HCT116 (cell line): ENCODE measurements at regions not wholly inside any gene's neighbourhood (a gene's known extent, or its start where the extent isn't known, plus 50 kb on each side); places are given as distances from the start of the nearest gene placed in this dataset.

ENCODE experiments used
- ATAC-seq: fragments of 200-7000 bp; cut with Tn5 transposase; 2 replicates; pipeline ENCODE4 v1.9.1; 2020; ENCODE audit warnings: mild to moderate bottlenecking, moderate library complexity
- BruUV-seq: library from RNA; stranded (reverse); fragments of 400-500 nt; replicated peaks from 2 replicates; lab custom pipeline; 2021; lab: Mats Ljungman, UMichigan
- CTCF ChIA-PET: fragments of 300-600 bp; sonication (Branson Sonifier 250); formaldehyde crosslinking; loops from one replicate; lab custom pipeline; 2021; ENCODE audit warnings: antibody characterized with exemption; lab: Charles Lee
- POLR2A ChIA-PET: fragments of 300-600, 350-600 bp; sonication (Branson Sonifier 250); formaldehyde crosslinking; loops from one replicate; lab custom pipeline; 2021; ENCODE audit warnings: antibody characterized with exemption; lab: Charles Lee
- RAD21 ChIA-PET, 2 experiments: fragments of 300-600 bp; sonication (Branson Sonifier 250); formaldehyde crosslinking; loops; one replicate each; lab custom pipeline; 2023; ENCODE audit warnings: low total read pairs in 2 of 2; ENCODE audit not compliant: uncharacterized antibody in 2 of 2, unreplicated experiment in 2 of 2, low non-redundant PET in 1 of 2; lab: Charles Lee
- DNase-seq: peaks from one replicate; pipeline ENCODE4 v3.0.0-alpha.2; 2010; ENCODE audit warnings: low read depth, low spot score
- H2AFZ ChIP-seq: fragments of 200-600 bp; shearing (Covaris generic), sonication (generic); 2 replicates; pipeline ENCODE4 v1.6.1; 2017; ENCODE audit warnings: low read depth, mixed run types, mixed read lengths, antibody characterized with exemption, low read length; ENCODE audit not compliant: poor library complexity, severe bottlenecking
- H3K27ac ChIP-seq: 2 replicates; pipeline ENCODE4 v1.5.1; 2012; ENCODE audit warnings: low read depth, low read length
- H3K27me3 ChIP-seq: fragments of 200-600 bp; sonication (generic); 2 replicates; pipeline ENCODE4 v1.6.1; 2016; ENCODE audit warnings: mixed run types, low read length, mixed read lengths; ENCODE audit not compliant: insufficient read depth
- H3K36me3 ChIP-seq, 2 experiments: fragments of 200-500 bp in 1 of 2; fragments of 200-600 bp in 1 of 2; sonication (Bioruptor generic) in 1 of 2; sonication (generic) in 1 of 2; 2 replicates each; pipeline versions ENCODE4 v1.5.1 to v1.6.1; 2014 to 2016; ENCODE audit warnings: low read length in 2 of 2, inconsistent platforms in 1 of 2, mixed read lengths in 1 of 2, mixed run types in 1 of 2; ENCODE audit not compliant: insufficient read depth in 2 of 2, control insufficient read depth in 1 of 2
- H3K4me1 ChIP-seq, 2 experiments: fragments of 200-600 bp in 1 of 2; sonication (generic) in 1 of 2; 2 replicates each; pipeline versions ENCODE4 v1.5.1 to v1.6.1; 2012 to 2017; ENCODE audit warnings: low read length in 2 of 2, inconsistent platforms in 1 of 2, mild to moderate bottlenecking in 1 of 2, mixed read lengths in 1 of 2, mixed run types in 1 of 2, moderate library complexity in 1 of 2; ENCODE audit not compliant: insufficient read depth in 2 of 2, control insufficient read depth in 1 of 2
- H3K4me2 ChIP-seq: fragments of 200-600 bp; sonication (generic); 2 replicates; pipeline ENCODE4 v1.6.1; 2017; ENCODE audit warnings: mixed run types, low read length, mixed read lengths
- H3K4me3 ChIP-seq, 2 experiments: fragments of 200-600 bp in 1 of 2; sonication (generic) in 1 of 2; replicated peaks in 1 of 2; 2 replicates each; pipeline ENCODE4 v1.5.1; 2011 to 2016; ENCODE audit warnings: low read length in 2 of 2, control low read depth in 1 of 2, low read depth in 1 of 2, mild to moderate bottlenecking in 1 of 2, mixed read lengths in 1 of 2, mixed run types in 1 of 2
- H3K79me2 ChIP-seq: fragments of 200-600 bp; sonication (generic); 2 replicates; pipeline ENCODE4 v1.6.1; 2017; ENCODE audit warnings: mild to moderate bottlenecking, mixed run types, low read length, moderate library complexity, mixed read lengths; ENCODE audit not compliant: insufficient read depth
- H3K9ac ChIP-seq: fragments of 200-600 bp; sonication (generic); 2 replicates; pipeline ENCODE4 v1.6.1; 2016; ENCODE audit warnings: low read length, mixed read lengths
- H3K9me2 ChIP-seq: fragments of 200-600 bp; sonication (generic), shearing (Covaris generic); 2 replicates; pipeline ENCODE4 v1.6.1; 2017; ENCODE audit warnings: mixed run types, mild to moderate bottlenecking, moderate library complexity; ENCODE audit not compliant: insufficient read depth
- H3K9me3 ChIP-seq, 2 experiments: fragments of 200-500 bp in 1 of 2; fragments of 200-600 bp in 1 of 2; sonication (Bioruptor generic) in 1 of 2; sonication (generic) in 1 of 2; 2 replicates each; pipeline ENCODE4 v1.6.1; 2014 to 2017; ENCODE audit warnings: low read length in 2 of 2, mixed read lengths in 2 of 2, inconsistent platforms in 1 of 2, low read depth in 1 of 2, mild to moderate bottlenecking in 1 of 2, mixed run types in 1 of 2, moderate library complexity in 1 of 2; ENCODE audit not compliant: control insufficient read depth in 1 of 2, insufficient read depth in 1 of 2
- H4K20me1 ChIP-seq: fragments of 200-600 bp; sonication (generic), shearing (Covaris generic); 2 replicates; pipeline ENCODE4 v1.6.1; 2017; ENCODE audit warnings: mixed run types, mild to moderate bottlenecking, moderate library complexity; ENCODE audit not compliant: insufficient read depth
- SRF ChIP-seq: IDR thresholded peaks from 2 replicates; pipeline ENCODE4 v1.6.1; 2012; ENCODE audit warnings: low read depth
- ZNF274 ChIP-seq: fragments of 200-500 bp; sonication (Bioruptor generic); IDR thresholded peaks from 2 replicates; pipeline ENCODE4 v1.6.1; 2014; ENCODE audit warnings: mild to moderate bottlenecking, low read depth, low read length, inconsistent platforms
- intact Hi-C: fragments of 100-400 bp; cut with micrococcal nuclease; formaldehyde crosslinking; loops from 2 replicates; pipeline ENCODE4 v1.10.0; 2022
- TF ChIP-seq, protein P1 (sequence below), 3 experiments: fragments of 200-600 bp in 1 of 3; sonication (generic) in 1 of 3; IDR thresholded peaks in 2 of 3; conservative IDR thresholded peaks in 1 of 3; 2 replicates each; pipeline ENCODE4 v1.5.1; 2012 to 2017; ENCODE audit warnings: low read depth in 2 of 3, low read length in 2 of 3, antibody characterized with exemption in 1 of 3, borderline replicate concordance in 1 of 3, control low read depth in 1 of 3, mild to moderate bottlenecking in 1 of 3, mixed read lengths in 1 of 3, mixed run types in 1 of 3, moderate library complexity in 1 of 3; ENCODE audit not compliant: insufficient read depth in 1 of 3

DNA sequence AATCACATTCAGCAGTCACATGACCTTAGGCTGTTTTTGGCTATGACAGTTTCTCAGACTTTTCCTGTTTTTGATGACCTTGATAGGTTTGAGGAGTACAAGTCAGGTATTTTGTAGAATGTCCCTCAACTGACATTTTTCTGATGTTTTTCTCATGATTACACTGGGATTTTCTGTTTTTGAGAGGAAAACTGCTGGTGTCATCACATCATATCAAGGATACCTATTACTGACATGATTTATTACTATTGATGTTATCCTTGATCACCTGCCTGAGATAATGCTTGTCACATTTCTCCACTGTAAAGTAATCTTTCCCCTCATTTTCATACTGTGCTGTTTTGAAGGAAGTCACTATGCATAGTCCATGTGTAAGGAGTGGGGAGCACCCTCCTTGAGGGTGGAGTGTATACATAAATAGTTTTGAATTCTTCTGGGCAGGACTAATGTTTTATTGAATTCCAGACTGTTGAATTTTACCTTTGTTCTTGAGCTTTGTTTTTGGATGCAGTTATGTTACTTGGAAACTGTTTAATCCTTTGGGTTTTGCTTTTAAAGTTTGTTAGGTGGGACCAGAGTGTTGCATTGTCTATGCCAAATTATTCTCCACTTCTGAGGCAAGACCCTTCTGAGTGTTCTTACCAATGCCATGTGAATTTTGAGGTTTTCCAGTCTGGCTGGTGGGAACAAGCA is 444.5 kb upstream of the FAR2 start (continued):
- TF ChIP-seq, protein P1, sequence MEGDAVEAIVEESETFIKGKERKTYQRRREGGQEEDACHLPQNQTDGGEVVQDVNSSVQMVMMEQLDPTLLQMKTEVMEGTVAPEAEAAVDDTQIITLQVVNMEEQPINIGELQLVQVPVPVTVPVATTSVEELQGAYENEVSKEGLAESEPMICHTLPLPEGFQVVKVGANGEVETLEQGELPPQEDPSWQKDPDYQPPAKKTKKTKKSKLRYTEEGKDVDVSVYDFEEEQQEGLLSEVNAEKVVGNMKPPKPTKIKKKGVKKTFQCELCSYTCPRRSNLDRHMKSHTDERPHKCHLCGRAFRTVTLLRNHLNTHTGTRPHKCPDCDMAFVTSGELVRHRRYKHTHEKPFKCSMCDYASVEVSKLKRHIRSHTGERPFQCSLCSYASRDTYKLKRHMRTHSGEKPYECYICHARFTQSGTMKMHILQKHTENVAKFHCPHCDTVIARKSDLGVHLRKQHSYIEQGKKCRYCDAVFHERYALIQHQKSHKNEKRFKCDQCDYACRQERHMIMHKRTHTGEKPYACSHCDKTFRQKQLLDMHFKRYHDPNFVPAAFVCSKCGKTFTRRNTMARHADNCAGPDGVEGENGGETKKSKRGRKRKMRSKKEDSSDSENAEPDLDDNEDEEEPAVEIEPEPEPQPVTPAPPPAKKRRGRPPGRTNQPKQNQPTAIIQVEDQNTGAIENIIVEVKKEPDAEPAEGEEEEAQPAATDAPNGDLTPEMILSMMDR (IDR thresholded peaks at IDR 0.05 in 2 of 3, conservative IDR thresholded peaks at IDR 0.05 in 1 of 3; ENCODE audit: borderline replicate concordance in 1 of 3, insufficient read depth in 1 of 3, low read depth in 2 of 3, low read length in 2 of 3) = no peak
- TF ChIP-seq ZNF274 = no peak

DNA sequence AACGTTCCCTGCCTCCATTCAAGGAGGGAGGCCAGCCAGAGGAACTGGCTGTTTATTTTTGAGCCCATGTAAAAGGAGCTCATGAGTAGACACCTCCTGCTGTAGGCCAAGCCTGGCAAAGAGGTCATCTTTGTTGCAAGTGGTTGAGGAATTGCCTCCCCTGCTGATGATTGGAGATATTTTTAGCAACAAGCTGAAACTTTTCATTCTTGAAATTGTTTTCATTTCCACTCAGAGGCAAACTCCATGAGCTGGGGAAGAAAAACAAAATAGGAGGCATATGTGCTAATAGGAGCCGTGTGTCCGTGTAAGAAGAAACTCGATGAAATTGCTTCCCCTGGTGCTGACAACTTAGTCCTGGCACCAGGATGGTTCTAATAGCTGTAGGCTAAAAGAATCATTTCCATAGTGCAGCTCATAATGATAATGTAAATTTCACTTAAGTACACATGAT is 440.1 kb upstream of the FAR2 start:
- no peak overlapping the region for H3K4me3 ChIP-seq
- no peaks in the 10 kb centered on the region for H3K9me2 ChIP-seq
- H2AFZ ChIP-seq = no peak overlapping the region
- no peak for TF ChIP-seq SRF
- ChIA-PET CTCF (no interaction called here), RAD21 (no interaction called here), POLR2A (no interaction called here)
- H3K9me3 ChIP-seq = no peaks in the 10 kb centered on the region
- ATAC-seq = no peak
- intact Hi-C loops = no loop called here
- H3K4me1 ChIP-seq = no peaks in the 10 kb centered on the region
- H3K36me3 ChIP-seq = no peaks in the 10 kb centered on the region
- H4K20me1 ChIP-seq = no peaks in the 10 kb centered on the region
- no TSS peak for BruUV-seq
- H3K27ac ChIP-seq = no peak overlapping the region
- no peaks in the 10 kb centered on the region for H3K79me2 ChIP-seq
- H3K27me3 ChIP-seq = no peaks in the 10 kb centered on the region
- no peak for DNase-seq
- no peak overlapping the region for H3K9ac ChIP-seq
- H3K4me2 ChIP-seq = no peak overlapping the region
